Astrocyte (in vitro differentiated cells and primary cell): ENCODE measurements at regions not wholly inside any gene's neighbourhood (a gene's known extent, or its start where the extent isn't known, plus 50 kb on each side); places are given as distances from the start of the nearest gene placed in this dataset.

ENCODE experiments used
- DNase-seq: peaks from one replicate; pipeline ENCODE4 v3.0.0-alpha.2; 2010; ENCODE audit warnings: low read depth
- FAIRE-seq: peaks from 2 replicates; lab custom pipeline; 2011; peaks lifted over from hg19 to GRCh38; lab: Jason Lieb, UNC
- H2AFZ ChIP-seq: 2 replicates; pipeline ENCODE4 v1.6.0; 2012; ENCODE audit warnings: low read depth, low read length, inconsistent platforms
- H3K27ac ChIP-seq: 2 replicates; pipeline ENCODE4 v1.5.1; 2011; ENCODE audit warnings: low read depth, low read length, inconsistent platforms
- H3K27me3 ChIP-seq: 2 replicates; pipeline ENCODE4 v1.6.0; 2011; ENCODE audit warnings: low read length, inconsistent platforms; ENCODE audit not compliant: insufficient read depth
- H3K36me3 ChIP-seq: 2 replicates; pipeline ENCODE4 v1.5.1; 2011; ENCODE audit warnings: low read length, inconsistent platforms; ENCODE audit not compliant: insufficient read depth
- H3K4me1 ChIP-seq: 2 replicates; pipeline ENCODE4 v1.5.1; 2011; ENCODE audit warnings: low read length, inconsistent platforms; ENCODE audit not compliant: insufficient read depth
- H3K4me2 ChIP-seq: 2 replicates; pipeline ENCODE4 v1.6.0; 2012; ENCODE audit warnings: low read length, inconsistent platforms
- H3K4me3 ChIP-seq: 2 replicates; pipeline ENCODE4 v1.5.1; 2011; ENCODE audit warnings: low read depth, mild to moderate bottlenecking, low read length, inconsistent platforms; ENCODE audit not compliant: insufficient read depth
- H3K79me2 ChIP-seq: 2 replicates; pipeline ENCODE4 v1.6.0; 2012; ENCODE audit warnings: mild to moderate bottlenecking, low read length, inconsistent platforms; ENCODE audit not compliant: insufficient read depth
- H3K9ac ChIP-seq: 2 replicates; pipeline ENCODE4 v1.6.0; 2012; ENCODE audit warnings: mild to moderate bottlenecking, low read length, inconsistent platforms
- H3K9me3 ChIP-seq: 2 replicates; pipeline ENCODE4 v1.5.1; 2012; ENCODE audit warnings: low read depth, mild to moderate bottlenecking, low read length, inconsistent platforms; ENCODE audit not compliant: insufficient read depth
- H4K20me1 ChIP-seq: 2 replicates; pipeline ENCODE4 v1.6.0; 2012; ENCODE audit warnings: low read length, inconsistent platforms; ENCODE audit not compliant: insufficient read depth
- H3K27ac Mint-ChIP-seq: one replicate; pipeline ENCODE4 v1.8.0; 2021; ENCODE audit warnings: mild to moderate bottlenecking, mixed read lengths; ENCODE audit not compliant: unreplicated experiment
- H3K27me3 Mint-ChIP-seq: one replicate; pipeline ENCODE4 v1.8.0; 2021; ENCODE audit warnings: low read depth, mixed read lengths; ENCODE audit not compliant: unreplicated experiment
- H3K36me3 Mint-ChIP-seq: one replicate; pipeline ENCODE4 v1.8.0; 2021; ENCODE audit warnings: low read depth, mixed read lengths; ENCODE audit not compliant: unreplicated experiment
- H3K4me1 Mint-ChIP-seq: one replicate; pipeline ENCODE4 v1.8.0; 2021; ENCODE audit warnings: low read depth, mixed read lengths; ENCODE audit not compliant: unreplicated experiment
- H3K4me3 Mint-ChIP-seq: one replicate; pipeline ENCODE4 v1.8.0; 2021; ENCODE audit warnings: mild to moderate bottlenecking, moderate library complexity, mixed read lengths; ENCODE audit not compliant: unreplicated experiment
- H3K9me3 Mint-ChIP-seq: one replicate; pipeline ENCODE4 v1.8.0; 2021; ENCODE audit warnings: mild to moderate bottlenecking, mixed read lengths; ENCODE audit not compliant: unreplicated experiment
- EZH2 ChIP-seq: IDR thresholded peaks from 2 replicates; pipeline ENCODE4 v1.6.1; 2012; ENCODE audit warnings: mild to moderate bottlenecking, low read length, inconsistent platforms; ENCODE audit not compliant: insufficient read depth
- TF ChIP-seq, protein P1 (sequence below): IDR thresholded peaks from 2 replicates; pipeline ENCODE4 v1.5.1; 2011; ENCODE audit warnings: low read depth, mild to moderate bottlenecking, inconsistent platforms, low read length, moderate library complexity; ENCODE audit not compliant: insufficient read depth

DNA sequence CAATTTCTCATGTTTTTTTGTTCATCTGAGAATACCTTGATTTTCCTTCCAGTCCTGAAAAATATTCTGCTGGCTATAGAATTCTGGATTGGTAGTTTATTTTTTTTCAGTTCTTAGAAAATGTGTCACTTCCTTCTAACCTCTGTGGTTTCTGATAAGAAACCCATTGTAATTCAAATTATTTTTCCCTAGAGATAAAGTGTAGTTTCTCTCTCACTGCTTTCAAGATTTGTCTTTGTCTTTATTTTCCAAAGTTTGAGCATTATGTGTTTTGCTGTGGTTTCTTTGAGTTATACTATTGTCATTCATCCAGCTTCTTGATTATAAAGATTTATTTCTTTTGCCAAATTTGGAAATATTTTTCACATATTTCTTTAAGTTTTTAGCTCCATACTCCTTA, 324.0 kb upstream of the SPRY2 start:
- Mint-ChIP-seq H3K9me3 (no peaks in the 10 kb centered on the region), H3K36me3 (no peaks in the 10 kb centered on the region), H3K27ac (no peak overlapping the region)

DNA sequence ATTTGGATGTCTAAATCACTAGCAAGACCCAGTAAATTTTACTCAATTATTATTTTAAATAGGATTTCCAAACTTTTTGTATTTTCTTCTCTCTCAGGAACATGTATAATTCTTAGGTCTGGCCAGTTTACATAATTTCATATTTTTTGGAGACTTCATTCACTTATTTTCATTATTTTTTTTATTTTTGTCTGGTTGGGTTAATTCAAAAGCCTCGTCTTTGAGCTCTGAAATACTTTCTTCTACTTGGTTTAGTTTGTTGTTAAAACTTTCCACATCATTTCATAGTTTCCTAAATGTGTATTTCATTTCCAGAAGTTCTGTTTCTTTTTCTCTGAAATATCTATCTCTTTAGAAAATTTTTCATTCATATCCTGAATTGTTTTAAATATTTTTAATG, 322.9 kb upstream of the SPRY2 start:
- Mint-ChIP-seq H3K4me1 (peaks cover 12% of the 10 kb centered on the region), H3K27me3 (no peaks in the 10 kb centered on the region), H3K4me3 (no peak overlapping the region), H3K36me3 (no peaks in the 10 kb centered on the region), H3K27ac (no peak overlapping the region), H3K9me3 (no peaks in the 10 kb centered on the region)
- no peaks in the 10 kb centered on the region for H3K36me3 ChIP-seq
- no peak overlapping the region for H2AFZ ChIP-seq
- H3K27ac ChIP-seq = no peak overlapping the region
- no peak overlapping the region for H3K4me2 ChIP-seq
- H3K9ac ChIP-seq = no peak overlapping the region
- TF ChIP-seq EZH2 = no peak
- TF ChIP-seq, protein P1, sequence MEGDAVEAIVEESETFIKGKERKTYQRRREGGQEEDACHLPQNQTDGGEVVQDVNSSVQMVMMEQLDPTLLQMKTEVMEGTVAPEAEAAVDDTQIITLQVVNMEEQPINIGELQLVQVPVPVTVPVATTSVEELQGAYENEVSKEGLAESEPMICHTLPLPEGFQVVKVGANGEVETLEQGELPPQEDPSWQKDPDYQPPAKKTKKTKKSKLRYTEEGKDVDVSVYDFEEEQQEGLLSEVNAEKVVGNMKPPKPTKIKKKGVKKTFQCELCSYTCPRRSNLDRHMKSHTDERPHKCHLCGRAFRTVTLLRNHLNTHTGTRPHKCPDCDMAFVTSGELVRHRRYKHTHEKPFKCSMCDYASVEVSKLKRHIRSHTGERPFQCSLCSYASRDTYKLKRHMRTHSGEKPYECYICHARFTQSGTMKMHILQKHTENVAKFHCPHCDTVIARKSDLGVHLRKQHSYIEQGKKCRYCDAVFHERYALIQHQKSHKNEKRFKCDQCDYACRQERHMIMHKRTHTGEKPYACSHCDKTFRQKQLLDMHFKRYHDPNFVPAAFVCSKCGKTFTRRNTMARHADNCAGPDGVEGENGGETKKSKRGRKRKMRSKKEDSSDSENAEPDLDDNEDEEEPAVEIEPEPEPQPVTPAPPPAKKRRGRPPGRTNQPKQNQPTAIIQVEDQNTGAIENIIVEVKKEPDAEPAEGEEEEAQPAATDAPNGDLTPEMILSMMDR = no peak
- H3K27me3 ChIP-seq = no peaks in the 10 kb centered on the region
- DNase-seq (no peak), FAIRE-seq (no peak)
- peaks cover 7% of the 10 kb centered on the region for H3K4me1 ChIP-seq
- no peak overlapping the region for H3K4me3 ChIP-seq
- no peaks in the 10 kb centered on the region for H3K9me3 ChIP-seq
- H3K79me2 ChIP-seq = no peaks in the 10 kb centered on the region
- no peaks in the 10 kb centered on the region for H4K20me1 ChIP-seq

More for the DNA sequence above, 324.0 kb upstream of the SPRY2 start:
- no peak overlapping the region for H3K4me3 Mint-ChIP-seq
- Histone ChIP-seq H3K9ac (no peak overlapping the region), H3K4me2 (peak overlapping the region; percentile 17), H3K36me3 (no peaks in the 10 kb centered on the region), H3K4me1 (peaks cover 7% of the 10 kb centered on the region), H3K27ac (no peak overlapping the region), H3K79me2 (no peaks in the 10 kb centered on the region), H4K20me1 (no peaks in the 10 kb centered on the region), H2AFZ (no peak overlapping the region), H3K27me3 (no peaks in the 10 kb centered on the region), H3K9me3 (no peaks in the 10 kb centered on the region), H3K4me3 (no peak overlapping the region)
- peaks cover 12% of the 10 kb centered on the region for H3K4me1 Mint-ChIP-seq
- TF ChIP-seq, protein P1 = no peak
- no peak for TF ChIP-seq EZH2
- DNase-seq (no peak), FAIRE-seq (no peak)
- no peaks in the 10 kb centered on the region for H3K27me3 Mint-ChIP-seq

DNA sequence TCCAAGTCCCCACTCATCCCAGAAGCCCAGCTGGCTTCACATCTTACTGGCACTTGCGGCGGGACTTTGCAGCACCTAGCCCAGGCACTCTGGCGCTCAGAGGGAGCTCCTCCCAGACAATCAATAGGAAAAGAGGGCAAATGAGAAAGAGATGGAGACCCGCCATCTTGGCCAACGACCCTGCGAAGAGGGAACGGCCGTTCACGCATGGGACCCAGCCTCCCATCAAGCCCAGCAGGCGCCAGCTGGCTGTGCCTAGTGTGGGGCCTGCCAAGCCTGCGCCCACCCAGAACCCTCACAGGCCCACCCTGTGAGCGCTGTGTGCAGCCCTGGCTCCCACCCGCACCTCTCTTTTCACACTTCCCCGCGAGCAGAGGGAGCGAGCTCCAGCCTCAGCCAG, 317.8 kb upstream of the SPRY2 start:
- no peak overlapping the region for H3K4me3 Mint-ChIP-seq
- no peaks in the 10 kb centered on the region for H3K4me1 Mint-ChIP-seq
- TF ChIP-seq, protein P1 = no peak
- TF ChIP-seq EZH2 = no peak
- Histone ChIP-seq H3K4me2 (no peak overlapping the region), H3K79me2 (no peaks in the 10 kb centered on the region), H3K27me3 (no peaks in the 10 kb centered on the region), H3K4me1 (no peaks in the 10 kb centered on the region), H3K36me3 (no peaks in the 10 kb centered on the region), H3K9ac (no peak overlapping the region), H4K20me1 (no peaks in the 10 kb centered on the region), H3K4me3 (no peak overlapping the region), H3K9me3 (no peaks in the 10 kb centered on the region), H2AFZ (no peak overlapping the region), H3K27ac (no peak overlapping the region)
- H3K27me3 Mint-ChIP-seq = no peaks in the 10 kb centered on the region
- H3K36me3 Mint-ChIP-seq = no peaks in the 10 kb centered on the region
- no peaks in the 10 kb centered on the region for H3K9me3 Mint-ChIP-seq
- DNase-seq (no peak), FAIRE-seq (no peak)
- no peak overlapping the region for H3K27ac Mint-ChIP-seq
